GM18508 (cell line): ENCODE measurements at regions not wholly inside any gene's neighbourhood (a gene's known extent, or its start where the extent isn't known, plus 50 kb on each side); places are given as distances from the start of the nearest gene placed in this dataset.

ENCODE experiments used
- ATAC-seq: cut with Tn5 transposase; IDR thresholded peaks from one replicate; pipeline ENCODE4 v1.9.1; 2021; ENCODE audit warnings: moderate number of reproducible peaks; ENCODE audit not compliant: insufficient read depth, unreplicated experiment

GRCh38 chr1:170219163-170219562 is 73.4 kb downstream of the NTMT2 start:
- ATAC-seq, result no peak

- no peak for ATAC-seq
Measured at GRCh38 chr1:170221031-170221430, 75.3 kb downstream of the NTMT2 start.

- no peak for ATAC-seq
Measured at GRCh38 chr1:170221495-170221894, 75.7 kb downstream of the NTMT2 start.

- no peak for ATAC-seq
Measured at GRCh38 chr1:170224469-170224868, 78.7 kb downstream of the NTMT2 start.

GRCh38 chr1:170225781-170226530 is 80.2 kb downstream of the NTMT2 start:
- no peak for ATAC-seq

GRCh38 chr1:170226767-170227166 is 81.0 kb downstream of the NTMT2 start:
- no peak for ATAC-seq

GRCh38 chr1:170230323-170230722 is 84.6 kb downstream of the NTMT2 start:
- ATAC-seq, result no peak

- no peak for ATAC-seq
Measured at GRCh38 chr1:170231662-170232061, 85.9 kb downstream of the NTMT2 start.

- ATAC-seq, result no peak
Measured at GRCh38 chr1:170238704-170239391, 93.1 kb downstream of the NTMT2 start.

- no peak for ATAC-seq
Measured at GRCh38 chr1:170239445-170239844, 93.7 kb downstream of the NTMT2 start.

GRCh38 chr1:170240409-170240808 is 94.7 kb downstream of the NTMT2 start:
- ATAC-seq, result peak; percentile 95

GRCh38 chr1:170241266-170241851 is 95.6 kb downstream of the NTMT2 start:
- ATAC-seq, result no peak

GRCh38 chr1:170247751-170248521 is 102.2 kb downstream of the NTMT2 start:
- ATAC-seq, result no peak

GRCh38 chr1:170250531-170251276 is 104.9 kb downstream of the NTMT2 start:
- no peak for ATAC-seq

GRCh38 chr1:170252851-170253579 is 107.3 kb downstream of the NTMT2 start:
- ATAC-seq, result no peak

GRCh38 chr1:170254371-170254770 is 108.6 kb downstream of the NTMT2 start:
- no peak for ATAC-seq

GRCh38 chr1:170261669-170262068 is 115.9 kb downstream of the NTMT2 start:
- ATAC-seq, result no peak

- no peak for ATAC-seq
Measured at GRCh38 chr1:170262276-170262939, 116.6 kb downstream of the NTMT2 start.

- ATAC-seq, result no peak
Measured at GRCh38 chr1:170265234-170265633, 119.5 kb downstream of the NTMT2 start.
